DOHH2 (cell line): ENCODE measurements at regions not wholly inside any gene's neighbourhood (a gene's known extent, or its start where the extent isn't known, plus 50 kb on each side); places are given as distances from the start of the nearest gene placed in this dataset.
A peak's percentile ranks its signal among the peaks of the same experiment; 100 is the strongest.

Source experiments
- H3F3A ChIP-seq: fragments of 200-600 bp; sonication (generic), shearing (Covaris generic); 2 replicates; pipeline ENCODE4 v1.6.0; 2016; ENCODE audit warnings: antibody characterized with exemption, mild to moderate bottlenecking; ENCODE audit not compliant: control insufficient read depth, insufficient read depth
- H3K27ac ChIP-seq: fragments of 200-600 bp; sonication (generic); 2 replicates; pipeline ENCODE4 v1.5.1; 2014; ENCODE audit warnings: low read depth, mild to moderate bottlenecking, low read length, moderate library complexity
- H3K27me3 ChIP-seq: fragments of 200-600 bp; sonication (generic); 2 replicates; pipeline ENCODE4 v1.6.1; 2014; ENCODE audit warnings: mild to moderate bottlenecking, low read length, mixed read lengths; ENCODE audit not compliant: control insufficient read depth
- H3K36me3 ChIP-seq: fragments of 200-600 bp; sonication (generic); 2 replicates; pipeline ENCODE4 v1.6.1; 2014; ENCODE audit warnings: mild to moderate bottlenecking, low read length, moderate library complexity, mixed read lengths; ENCODE audit not compliant: control insufficient read depth
- H3K4me1 ChIP-seq: fragments of 200-600 bp; sonication (generic); 2 replicates; pipeline ENCODE4 v1.6.1; 2014; ENCODE audit warnings: mild to moderate bottlenecking, low read length, mixed read lengths; ENCODE audit not compliant: control insufficient read depth
- H3K4me2 ChIP-seq: fragments of 200-600 bp; sonication (generic); 2 replicates; pipeline ENCODE4 v1.6.0; 2014; ENCODE audit warnings: mild to moderate bottlenecking, low read length, moderate library complexity
- H3K4me3 ChIP-seq: fragments of 200-600 bp; sonication (generic); 2 replicates; pipeline ENCODE4 v1.5.1; 2014; ENCODE audit warnings: mild to moderate bottlenecking, low read length, mixed read lengths
- H3K79me2 ChIP-seq: fragments of 200-600 bp; sonication (generic); 2 replicates; pipeline ENCODE4 v1.6.1; 2014; ENCODE audit warnings: mild to moderate bottlenecking, low read length, mixed read lengths; ENCODE audit not compliant: control insufficient read depth
- H3K9me2 ChIP-seq: fragments of 200-600 bp; sonication (generic); replicated peaks from 2 replicates; pipeline ENCODE4 v1.6.1; 2014; ENCODE audit warnings: mild to moderate bottlenecking, low read length, mixed read lengths; ENCODE audit not compliant: control insufficient read depth
- H3K9me3 ChIP-seq: fragments of 200-600 bp; sonication (generic); 2 replicates; pipeline ENCODE4 v1.6.1; 2014; ENCODE audit warnings: antibody characterized with exemption, low read length, mixed read lengths; ENCODE audit not compliant: control insufficient read depth, insufficient read depth
- H4K20me1 ChIP-seq: fragments of 200-600 bp; sonication (generic); 2 replicates; pipeline ENCODE4 v1.6.0; 2014; ENCODE audit warnings: low read depth, mild to moderate bottlenecking, antibody characterized with exemption, low read length, moderate library complexity; ENCODE audit not compliant: control insufficient read depth, insufficient read depth
- EZH2phosphoT487 ChIP-seq: fragments of 200-600 bp; sonication (generic); IDR thresholded peaks from 2 replicates; pipeline ENCODE4 v1.6.1; 2017; ENCODE audit warnings: borderline replicate concordance, mild to moderate bottlenecking, antibody characterized with exemption, low read length, moderate library complexity, mixed read lengths
- TF ChIP-seq, protein P1 (sequence below): fragments of 200-600 bp; sonication (generic); IDR thresholded peaks from one replicate; pipeline ENCODE4 v1.5.1; 2014; ENCODE audit warnings: antibody characterized with exemption, mild to moderate bottlenecking, low read depth, low read length; ENCODE audit not compliant: poor library complexity, severe bottlenecking

DNA sequence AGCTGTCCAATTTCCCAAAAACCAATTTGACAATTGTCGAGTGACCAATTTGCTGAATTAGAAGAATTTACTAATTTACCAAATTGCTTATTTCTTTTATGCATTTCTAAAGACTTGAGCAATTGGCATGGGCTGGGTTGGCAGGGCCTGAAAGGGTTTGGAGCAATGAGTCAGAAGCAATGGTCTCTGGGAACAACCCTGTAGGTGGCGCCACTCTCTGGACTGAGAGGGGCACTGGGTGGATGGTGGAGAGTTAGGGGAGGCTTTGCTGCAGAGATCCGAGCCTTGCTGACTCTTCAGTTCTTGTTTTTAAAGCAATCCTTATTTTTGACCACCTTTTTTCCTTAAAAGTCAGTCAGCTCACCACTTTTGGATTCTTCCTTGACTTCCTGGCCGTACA is 71.5 kb upstream of the RPS23 start:
- no peaks in the 10 kb centered on the region for H3K79me2 ChIP-seq
- H3K9me3 ChIP-seq, result no peaks in the 10 kb centered on the region
- TF ChIP-seq, protein P1, sequence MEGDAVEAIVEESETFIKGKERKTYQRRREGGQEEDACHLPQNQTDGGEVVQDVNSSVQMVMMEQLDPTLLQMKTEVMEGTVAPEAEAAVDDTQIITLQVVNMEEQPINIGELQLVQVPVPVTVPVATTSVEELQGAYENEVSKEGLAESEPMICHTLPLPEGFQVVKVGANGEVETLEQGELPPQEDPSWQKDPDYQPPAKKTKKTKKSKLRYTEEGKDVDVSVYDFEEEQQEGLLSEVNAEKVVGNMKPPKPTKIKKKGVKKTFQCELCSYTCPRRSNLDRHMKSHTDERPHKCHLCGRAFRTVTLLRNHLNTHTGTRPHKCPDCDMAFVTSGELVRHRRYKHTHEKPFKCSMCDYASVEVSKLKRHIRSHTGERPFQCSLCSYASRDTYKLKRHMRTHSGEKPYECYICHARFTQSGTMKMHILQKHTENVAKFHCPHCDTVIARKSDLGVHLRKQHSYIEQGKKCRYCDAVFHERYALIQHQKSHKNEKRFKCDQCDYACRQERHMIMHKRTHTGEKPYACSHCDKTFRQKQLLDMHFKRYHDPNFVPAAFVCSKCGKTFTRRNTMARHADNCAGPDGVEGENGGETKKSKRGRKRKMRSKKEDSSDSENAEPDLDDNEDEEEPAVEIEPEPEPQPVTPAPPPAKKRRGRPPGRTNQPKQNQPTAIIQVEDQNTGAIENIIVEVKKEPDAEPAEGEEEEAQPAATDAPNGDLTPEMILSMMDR, result peak; percentile 65
- no peak for TF ChIP-seq EZH2phosphoT487
- H3F3A ChIP-seq, result no peaks in the 10 kb centered on the region
- H3K27me3 ChIP-seq, result no peaks in the 10 kb centered on the region
- no peak overlapping the region for H3K27ac ChIP-seq
- no peaks in the 10 kb centered on the region for H3K4me1 ChIP-seq
- H3K4me3 ChIP-seq, result no peak overlapping the region
- no peak overlapping the region for H3K4me2 ChIP-seq
- no peaks in the 10 kb centered on the region for H4K20me1 ChIP-seq
- no peaks in the 10 kb centered on the region for H3K9me2 ChIP-seq
- no peaks in the 10 kb centered on the region for H3K36me3 ChIP-seq

DNA sequence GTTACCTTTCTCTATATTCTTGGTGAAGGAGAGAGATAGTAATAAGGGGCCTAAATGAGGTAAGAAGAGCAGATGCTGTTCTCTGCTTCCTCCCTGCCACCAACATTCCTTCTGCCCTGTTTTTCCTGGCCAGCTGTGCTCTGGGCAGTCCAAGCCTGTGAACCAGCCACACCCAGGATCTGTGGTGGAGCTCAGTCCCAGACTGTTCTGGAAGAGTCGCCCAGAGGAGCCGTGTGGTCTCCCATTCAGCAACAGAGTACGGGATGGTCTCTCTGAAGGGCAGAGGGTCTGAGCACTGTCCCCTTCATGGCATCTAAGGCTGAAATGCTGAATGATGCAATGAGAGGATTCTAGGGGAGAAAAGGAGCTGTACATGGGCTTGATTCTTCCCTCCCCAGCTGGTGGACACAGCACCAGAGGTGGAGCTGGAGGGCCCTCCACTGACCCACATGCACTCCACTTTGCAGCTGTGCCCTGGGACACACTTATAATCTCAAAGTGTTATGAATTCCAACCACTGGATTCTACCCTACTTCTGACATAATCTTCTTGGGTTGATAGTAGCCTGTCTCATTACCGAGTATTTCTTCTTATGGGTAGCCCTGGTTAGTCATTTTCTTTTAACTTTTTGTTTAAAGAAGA is 70.8 kb upstream of the RPS23 start:
- Histone ChIP-seq H3K4me1 (no peaks in the 10 kb centered on the region), H3K4me3 (no peak overlapping the region), H4K20me1 (no peaks in the 10 kb centered on the region), H3F3A (no peaks in the 10 kb centered on the region), H3K27me3 (no peaks in the 10 kb centered on the region), H3K4me2 (no peak overlapping the region), H3K9me3 (no peaks in the 10 kb centered on the region), H3K79me2 (no peaks in the 10 kb centered on the region), H3K9me2 (no peaks in the 10 kb centered on the region), H3K27ac (no peak overlapping the region), H3K36me3 (no peaks in the 10 kb centered on the region)
- no peak for TF ChIP-seq EZH2phosphoT487
- TF ChIP-seq, protein P1, result no peak

DNA sequence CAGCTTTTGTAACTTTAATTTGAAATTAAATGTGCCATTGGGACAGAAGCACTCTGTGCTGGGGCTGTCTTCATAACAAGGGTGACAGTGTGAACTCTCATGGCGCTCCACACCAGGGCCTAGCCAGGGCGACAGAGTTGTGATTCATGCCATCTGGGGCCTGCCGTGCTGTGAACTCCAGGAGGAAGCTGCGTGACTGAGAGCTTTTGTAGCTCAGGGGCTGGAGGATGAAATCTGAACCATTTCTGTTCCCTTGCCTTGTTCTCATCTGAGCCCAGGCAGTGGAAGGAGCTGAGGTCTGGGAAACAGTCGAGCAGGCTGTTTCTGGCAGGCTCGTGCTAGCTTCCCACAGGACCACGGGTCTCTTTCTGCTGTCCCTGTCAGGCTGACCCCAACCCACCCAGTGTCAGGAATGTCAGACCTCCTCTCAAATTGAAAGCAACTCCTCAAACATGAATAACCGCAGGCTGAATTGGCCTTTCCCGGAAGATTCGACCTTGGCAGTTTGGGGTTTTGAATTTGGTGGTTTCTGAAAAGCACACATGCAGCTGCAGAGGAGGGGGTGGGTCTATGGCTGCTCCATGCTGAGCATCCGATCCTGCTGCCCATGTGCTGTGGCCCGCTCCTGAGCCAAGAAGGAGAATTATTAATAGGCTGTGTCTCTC is 69.2 kb upstream of the RPS23 start:
- Histone ChIP-seq H3K4me2 (no peak overlapping the region), H3K4me1 (no peaks in the 10 kb centered on the region), H3K9me3 (no peaks in the 10 kb centered on the region), H3F3A (no peaks in the 10 kb centered on the region), H3K27ac (no peak overlapping the region), H3K9me2 (no peaks in the 10 kb centered on the region), H3K27me3 (no peaks in the 10 kb centered on the region), H3K79me2 (no peaks in the 10 kb centered on the region), H4K20me1 (no peaks in the 10 kb centered on the region), H3K36me3 (no peaks in the 10 kb centered on the region), H3K4me3 (no peak overlapping the region)
- TF ChIP-seq, protein P1, result no peak
- no peak for TF ChIP-seq EZH2phosphoT487
